Type B pancreatic cell (in vitro differentiated cells): ENCODE measurements at regions not wholly inside any gene's neighbourhood (a gene's known extent, or its start where the extent isn't known, plus 50 kb on each side); places are given as distances from the start of the nearest gene placed in this dataset.

Experiments used
- DNase-seq: peaks from one replicate; pipeline ENCODE4 v3.0.0; 2021; ENCODE audit warnings: mixed read lengths; ENCODE audit not compliant: unreplicated experiment; ENCODE audit errors: extremely low spot score
- H3K27ac Mint-ChIP-seq: 2 replicates; pipeline ENCODE4 v1.8.0; 2021; ENCODE audit warnings: mild to moderate bottlenecking, mixed read lengths
- H3K27me3 Mint-ChIP-seq: 2 replicates; pipeline ENCODE4 v1.8.0; 2021; ENCODE audit warnings: mixed read lengths
- H3K36me3 Mint-ChIP-seq: 2 replicates; pipeline ENCODE4 v1.8.0; 2021; ENCODE audit warnings: mixed read lengths
- H3K4me1 Mint-ChIP-seq: one replicate; pipeline ENCODE4 v1.8.0; 2021; ENCODE audit warnings: mixed read lengths; ENCODE audit not compliant: unreplicated experiment
- H3K4me3 Mint-ChIP-seq: 2 replicates; pipeline ENCODE4 v1.8.0; 2021; ENCODE audit warnings: mild to moderate bottlenecking, mixed read lengths
- H3K9me3 Mint-ChIP-seq: 2 replicates; pipeline ENCODE4 v1.8.0; 2021; ENCODE audit warnings: mixed read lengths
- TF ChIP-seq, protein P1 (sequence below): fragments of 200-600 bp; sonication (generic); conservative IDR thresholded peaks from 2 replicates; pipeline ENCODE4 v1.5.0; 2021; ENCODE audit warnings: antibody characterized with exemption, mild to moderate bottlenecking

DNA sequence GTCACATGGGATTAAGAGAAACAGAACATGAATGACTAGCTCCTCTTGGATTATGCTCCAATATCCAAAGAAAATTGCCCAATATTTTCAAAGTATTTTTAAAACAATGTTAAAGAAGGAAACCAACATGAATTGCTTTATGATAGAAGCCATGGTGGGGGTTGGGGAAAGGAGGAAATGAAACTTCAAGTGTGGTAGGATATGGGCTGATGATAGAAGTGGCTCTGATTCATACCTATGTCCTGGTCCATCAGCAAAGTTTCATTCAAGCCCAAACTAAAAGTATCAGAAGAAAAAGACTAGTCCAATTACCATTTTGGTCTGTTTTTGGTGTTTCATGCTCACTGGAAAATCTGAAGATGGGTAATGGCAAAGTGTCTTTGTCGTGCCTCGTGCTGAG is 104.2 kb upstream of the PROX1 start:
- no peak overlapping the region for H3K4me3 Mint-ChIP-seq
- no peak overlapping the region for H3K27ac Mint-ChIP-seq
- H3K36me3 Mint-ChIP-seq, result no peaks in the 10 kb centered on the region
- no peak for DNase-seq
- no peaks in the 10 kb centered on the region for H3K9me3 Mint-ChIP-seq
- no peaks in the 10 kb centered on the region for H3K4me1 Mint-ChIP-seq
- TF ChIP-seq, protein P1, sequence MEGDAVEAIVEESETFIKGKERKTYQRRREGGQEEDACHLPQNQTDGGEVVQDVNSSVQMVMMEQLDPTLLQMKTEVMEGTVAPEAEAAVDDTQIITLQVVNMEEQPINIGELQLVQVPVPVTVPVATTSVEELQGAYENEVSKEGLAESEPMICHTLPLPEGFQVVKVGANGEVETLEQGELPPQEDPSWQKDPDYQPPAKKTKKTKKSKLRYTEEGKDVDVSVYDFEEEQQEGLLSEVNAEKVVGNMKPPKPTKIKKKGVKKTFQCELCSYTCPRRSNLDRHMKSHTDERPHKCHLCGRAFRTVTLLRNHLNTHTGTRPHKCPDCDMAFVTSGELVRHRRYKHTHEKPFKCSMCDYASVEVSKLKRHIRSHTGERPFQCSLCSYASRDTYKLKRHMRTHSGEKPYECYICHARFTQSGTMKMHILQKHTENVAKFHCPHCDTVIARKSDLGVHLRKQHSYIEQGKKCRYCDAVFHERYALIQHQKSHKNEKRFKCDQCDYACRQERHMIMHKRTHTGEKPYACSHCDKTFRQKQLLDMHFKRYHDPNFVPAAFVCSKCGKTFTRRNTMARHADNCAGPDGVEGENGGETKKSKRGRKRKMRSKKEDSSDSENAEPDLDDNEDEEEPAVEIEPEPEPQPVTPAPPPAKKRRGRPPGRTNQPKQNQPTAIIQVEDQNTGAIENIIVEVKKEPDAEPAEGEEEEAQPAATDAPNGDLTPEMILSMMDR, result no peak
- peaks cover 6% of the 10 kb centered on the region for H3K27me3 Mint-ChIP-seq

DNA sequence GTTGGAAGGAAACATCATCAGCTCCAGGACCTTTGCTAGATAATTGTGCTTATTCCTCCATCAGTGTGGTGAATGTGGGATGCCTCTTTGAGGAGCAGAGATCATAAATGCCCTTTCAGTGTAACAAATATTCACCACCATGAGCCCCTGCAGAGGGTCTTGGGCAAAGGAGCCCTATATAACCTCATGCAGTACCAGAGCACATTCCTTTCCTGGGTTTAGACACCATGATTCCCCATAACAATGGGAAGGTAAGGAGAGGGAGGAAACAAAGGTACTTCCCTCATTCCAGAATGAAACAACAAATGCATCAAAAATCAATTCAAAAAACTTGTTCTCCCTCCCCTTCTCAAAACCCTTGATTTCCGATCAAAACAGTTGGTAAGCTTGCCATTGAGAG is 103.4 kb upstream of the PROX1 start:
- DNase-seq, result no peak
- Mint-ChIP-seq H3K4me1 (no peaks in the 10 kb centered on the region), H3K27ac (no peak overlapping the region), H3K36me3 (no peaks in the 10 kb centered on the region), H3K27me3 (peaks cover 6% of the 10 kb centered on the region), H3K9me3 (no peaks in the 10 kb centered on the region), H3K4me3 (no peak overlapping the region)
- TF ChIP-seq, protein P1, result no peak

DNA sequence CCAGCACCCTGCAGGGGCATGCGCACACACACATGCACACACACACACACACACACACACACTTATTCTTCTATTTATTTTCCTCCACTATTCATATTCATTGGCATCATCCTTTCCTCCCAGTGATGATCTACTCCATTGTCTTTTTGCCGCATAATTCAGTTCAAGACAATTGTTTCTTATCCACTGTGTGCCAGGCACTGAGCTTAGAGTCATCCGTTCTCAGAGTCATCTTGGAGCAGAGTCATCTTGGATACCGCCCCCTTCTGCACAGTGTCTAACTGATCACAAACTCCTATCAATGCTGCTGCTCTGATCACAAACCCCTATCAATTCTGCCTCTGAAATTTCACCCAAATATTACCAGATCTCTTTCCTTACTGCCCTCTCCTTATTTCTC is 102.8 kb upstream of the PROX1 start:
- Mint-ChIP-seq H3K36me3 (no peaks in the 10 kb centered on the region), H3K27me3 (peaks cover 6% of the 10 kb centered on the region), H3K27ac (no peak overlapping the region), H3K4me1 (no peaks in the 10 kb centered on the region), H3K9me3 (no peaks in the 10 kb centered on the region), H3K4me3 (no peak overlapping the region)
- DNase-seq, result no peak
- TF ChIP-seq, protein P1, result no peak

DNA sequence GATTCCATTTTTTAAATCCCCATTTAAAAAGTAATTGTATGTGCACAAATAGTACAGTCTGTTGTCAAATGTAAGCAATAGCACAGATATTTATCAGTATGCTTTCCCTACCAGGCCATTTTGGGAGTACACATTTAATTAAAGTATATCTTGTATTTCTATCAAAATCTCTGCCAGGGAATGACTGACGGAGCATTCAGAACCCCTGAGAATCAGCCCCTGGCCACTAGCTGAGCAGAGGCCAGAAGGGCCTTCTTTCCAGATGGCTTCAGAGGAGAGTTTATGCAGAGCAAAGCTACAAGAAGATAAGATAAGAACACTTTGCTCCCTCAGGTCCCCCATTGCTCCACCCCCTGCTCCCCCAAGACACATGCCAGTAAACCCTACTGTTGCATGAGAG is 99.9 kb upstream of the PROX1 start:
- Mint-ChIP-seq H3K36me3 (no peaks in the 10 kb centered on the region), H3K9me3 (no peaks in the 10 kb centered on the region), H3K4me3 (no peak overlapping the region), H3K4me1 (no peaks in the 10 kb centered on the region), H3K27me3 (peaks cover 3% of the 10 kb centered on the region), H3K27ac (no peak overlapping the region)
- DNase-seq, result no peak
- TF ChIP-seq, protein P1, result no peak

DNA sequence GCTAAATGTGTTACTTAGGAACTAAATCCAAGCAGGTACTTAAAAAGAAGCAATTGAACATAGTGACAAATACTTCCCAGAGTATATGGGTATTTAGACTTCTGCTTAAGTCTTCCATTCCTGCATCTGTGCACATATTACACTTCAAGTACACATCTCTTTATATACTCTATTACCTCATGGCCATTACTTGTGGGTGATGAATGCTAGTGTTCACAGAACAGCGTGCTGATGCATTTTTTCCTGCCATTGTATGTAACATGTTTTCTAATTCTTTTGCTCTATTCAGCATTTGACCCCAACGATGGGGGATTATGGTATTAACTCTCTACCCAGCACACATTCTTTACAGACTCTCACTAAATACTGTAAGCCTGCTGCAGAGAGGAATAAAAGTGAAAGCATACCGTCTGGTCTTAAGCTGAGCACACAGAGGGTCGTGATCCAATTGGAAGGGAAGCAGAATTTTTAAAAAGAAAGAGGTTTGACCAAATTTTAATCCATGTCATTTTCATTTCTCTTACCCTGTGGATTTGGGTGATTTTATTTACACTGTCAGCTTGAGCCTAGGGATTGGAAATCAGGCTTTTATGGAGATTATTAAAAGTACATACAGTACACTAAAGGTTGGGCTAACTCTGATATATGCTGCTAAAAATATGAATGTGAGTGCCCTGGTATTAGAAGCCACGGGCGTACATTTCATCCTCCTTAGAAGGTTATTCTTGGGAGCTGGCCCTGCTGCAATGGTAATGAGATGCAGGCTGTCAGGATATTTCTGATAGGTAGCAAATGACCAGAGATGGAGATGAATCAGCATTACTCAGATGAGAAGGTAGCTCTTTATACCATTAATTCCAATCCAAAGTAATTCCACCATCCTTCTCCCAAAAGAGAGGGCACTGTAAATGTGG is 95.5 kb upstream of the PROX1 start:
- no peaks in the 10 kb centered on the region for H3K9me3 Mint-ChIP-seq
- H3K4me1 Mint-ChIP-seq, result no peaks in the 10 kb centered on the region
- TF ChIP-seq, protein P1, result no peak
- no peaks in the 10 kb centered on the region for H3K27me3 Mint-ChIP-seq
- no peaks in the 10 kb centered on the region for H3K36me3 Mint-ChIP-seq
- no peak for DNase-seq
- H3K27ac Mint-ChIP-seq, result no peak overlapping the region
- no peak overlapping the region for H3K4me3 Mint-ChIP-seq
